H1 (cell line): ENCODE measurements at regions not wholly inside any gene's neighbourhood (a gene's known extent, or its start where the extent isn't known, plus 50 kb on each side); places are given as distances from the start of the nearest gene placed in this dataset.

Source experiments
- ASH2L ChIP-seq: fragments of 200-600, 300-600 bp; sonication (generic); IDR thresholded peaks from one replicate; pipeline ENCODE4 v1.7.1; 2017; ENCODE audit warnings: low read length
- E2F6 ChIP-seq: IDR thresholded peaks from 2 replicates; pipeline ENCODE4 v1.6.1; 2012; ENCODE audit warnings: inconsistent platforms
- KDM4A ChIP-seq: IDR thresholded peaks from one replicate; pipeline ENCODE4 v1.7.1; 2012; ENCODE audit warnings: low read depth, mild to moderate bottlenecking, moderate library complexity, low read length, inconsistent platforms; ENCODE audit not compliant: severe bottlenecking
- RAD21 ChIP-seq, 2 experiments: IDR thresholded peaks in 1 of 2; conservative IDR thresholded peaks in 1 of 2; 2 replicates each; pipeline ENCODE4 v1.6.1; 2011; ENCODE audit warnings: low read depth in 2 of 2, low read length in 2 of 2, improper control_type of control experiment in 1 of 2, inconsistent platforms in 1 of 2, mild to moderate bottlenecking in 1 of 2, moderate library complexity in 1 of 2
- RFX5 ChIP-seq: IDR thresholded peaks from 2 replicates; pipeline ENCODE4 v1.6.1; 2011; ENCODE audit warnings: low read depth, low read length, improper control_type of control experiment, borderline replicate concordance
- TBP ChIP-seq: IDR thresholded peaks from 2 replicates; pipeline ENCODE4 v1.6.1; 2011; ENCODE audit warnings: low read depth, low read length, improper control_type of control experiment

- no peak for TF ChIP-seq TBP
- TF ChIP-seq ASH2L, result no peak
- no peak for TF ChIP-seq E2F6
- TF ChIP-seq RAD21 (IDR thresholded peaks at IDR 0.05 in 1 of 2, conservative IDR thresholded peaks at IDR 0.05 in 1 of 2; ENCODE audit: low read depth in 2 of 2, low read length in 2 of 2), result no peak
- TF ChIP-seq KDM4A, result no peak
- TF ChIP-seq RFX5, result no peak
- TF ChIP-seq, all 59 proteins: peak for 0
Measured at GRCh38 chr13:50740052-50740741, 103.3 kb downstream of the DLEU7 start (continued).
